HS-5 (cell line): ENCODE measurements at regions not wholly inside any gene's neighbourhood (a gene's known extent, or its start where the extent isn't known, plus 50 kb on each side); places are given as distances from the start of the nearest gene placed in this dataset.
"Not testable (repeated sequence)": the region's sequence is repeated elsewhere in the genome, so short reads cannot be mapped to it uniquely, and the experiment has no call there.

ENCODE experiments used
- DNase-seq: peaks from one replicate; pipeline ENCODE4 v3.0.0-alpha.2; 2012; ENCODE audit warnings: low read depth

- no peak for DNase-seq
Measured at GRCh38 chr5:164115420-164115819, 610.0 kb downstream of the MAT2B start.

- DNase-seq, result no peak
Measured at GRCh38 chr5:164119806-164120447, 614.5 kb downstream of the MAT2B start.

GRCh38 chr5:164127527-164127926 lies 622.1 kb downstream of the MAT2B start:
- no peak for DNase-seq

GRCh38 chr5:164132358-164132757 lies 626.9 kb downstream of the MAT2B start:
- DNase-seq, result no peak

- no peak for DNase-seq
Measured at GRCh38 chr5:164137095-164137494, 631.7 kb downstream of the MAT2B start.

- DNase-seq, result no peak
Measured at GRCh38 chr5:164139423-164139822, 634.0 kb downstream of the MAT2B start.

GRCh38 chr5:164145458-164145857 lies 640.0 kb downstream of the MAT2B start:
- no peak for DNase-seq

- no peak for DNase-seq
Measured at GRCh38 chr5:164146223-164146622, 640.8 kb downstream of the MAT2B start.

GRCh38 chr5:164148292-164148691 lies 642.9 kb downstream of the MAT2B start:
- no peak for DNase-seq

- DNase-seq, result not testable (repeated sequence)
Measured at GRCh38 chr5:164152539-164152938, 647.1 kb downstream of the MAT2B start.

- DNase-seq, result no peak
Measured at GRCh38 chr5:164153469-164154172, 648.2 kb downstream of the MAT2B start.

- DNase-seq, result no peak
Measured at GRCh38 chr5:164170814-164171213, 665.4 kb downstream of the MAT2B start.

- DNase-seq, result peak; percentile 35
Measured at GRCh38 chr5:164175083-164175482, 669.7 kb downstream of the MAT2B start.

- DNase-seq, result no peak
Measured at GRCh38 chr5:164179406-164179805, 674.0 kb downstream of the MAT2B start.

GRCh38 chr5:164181604-164182003 lies 676.2 kb downstream of the MAT2B start:
- DNase-seq, result no peak

GRCh38 chr5:164184158-164184557 lies 678.7 kb downstream of the MAT2B start:
- no peak for DNase-seq

- no peak for DNase-seq
Measured at GRCh38 chr5:164185000-164185399, 679.6 kb downstream of the MAT2B start.

- no peak for DNase-seq
Measured at GRCh38 chr5:164186550-164186949, 681.1 kb downstream of the MAT2B start.

- no peak for DNase-seq
Measured at GRCh38 chr5:164187785-164188184, 682.4 kb downstream of the MAT2B start.

GRCh38 chr5:164188733-164189148 lies 683.3 kb downstream of the MAT2B start:
- no peak for DNase-seq

GRCh38 chr5:164191240-164191639 lies 685.8 kb downstream of the MAT2B start:
- no peak for DNase-seq

- DNase-seq, result no peak
Measured at GRCh38 chr5:164202338-164202737, 696.9 kb downstream of the MAT2B start.

- peak; percentile 38 for DNase-seq
Measured at GRCh38 chr5:164203581-164204225, 698.3 kb downstream of the MAT2B start.
